GM12878 (cell line): ENCODE measurements at regions not wholly inside any gene's neighbourhood (a gene's known extent, or its start where the extent isn't known, plus 50 kb on each side); places are given as distances from the start of the nearest gene placed in this dataset.

Experiments used
- ATAC-seq: fragments of 200-7000 bp; cut with Tn5 transposase; 3 replicates; pipeline ENCODE4 v1.9.1; 2020; ENCODE audit warnings: mild to moderate bottlenecking, moderate library complexity
- BruUV-seq: library from RNA; stranded (reverse); fragments of 400-500 nt; replicated peaks from 2 replicates; lab custom pipeline; 2021; lab: Mats Ljungman, UMichigan
- CTCF ChIA-PET: fragments of 300-600 bp; sonication (Branson Sonifier 250); formaldehyde crosslinking; extraction: SDS; loops from one replicate; lab custom pipeline; 2021; ENCODE audit warnings: inconsistent platforms; lab: Yijun Ruan, JAX
- POLR2A ChIA-PET: fragments of 350-600 bp; formaldehyde crosslinking; extraction: SDS; loops from one replicate; lab custom pipeline; 2021; ENCODE audit warnings: inconsistent platforms; lab: Charles Lee
- RAD21 ChIA-PET: fragments of 300-600 bp; sonication (Branson Sonifier 250); formaldehyde crosslinking; loops from one replicate; lab custom pipeline; 2023; ENCODE audit warnings: antibody characterized with exemption; ENCODE audit not compliant: unreplicated experiment; lab: Charles Lee
- SMC1A ChIA-PET: fragments of 300-600 bp; sonication (Branson Sonifier 250); formaldehyde crosslinking; loops from one replicate; lab custom pipeline; 2023; ENCODE audit not compliant: unreplicated experiment, uncharacterized antibody; lab: Charles Lee
- DNase-seq: peaks from one replicate; pipeline ENCODE4 v3.0.0-alpha.2; 2011; ENCODE audit warnings: low read depth, low spot score
- FAIRE-seq: peaks from 3 replicates; lab custom pipeline; 2011; peaks lifted over from hg19 to GRCh38; lab: Jason Lieb, UNC
- H2AFZ ChIP-seq: 2 replicates; pipeline ENCODE4 v1.6.0; 2011; ENCODE audit warnings: low read depth, low read length, control low read depth; ENCODE audit not compliant: control insufficient read depth
- H3K27ac ChIP-seq: 2 replicates; pipeline ENCODE4 v1.5.1; 2011; ENCODE audit warnings: control low read depth; ENCODE audit not compliant: control insufficient read depth, insufficient read depth
- H3K27me3 ChIP-seq, 2 experiments: replicated peaks in 1 of 2; 2 replicates each; pipeline versions ENCODE4 v1.6.0 to v1.6.1; 2011; ENCODE audit warnings: low read length in 1 of 2; ENCODE audit not compliant: control insufficient read depth in 2 of 2, insufficient read depth in 2 of 2
- H3K36me3 ChIP-seq, 2 experiments: 2 replicates each; pipeline ENCODE4 v1.5.1; 2011; ENCODE audit warnings: low read length in 1 of 2; ENCODE audit not compliant: control insufficient read depth in 2 of 2, insufficient read depth in 2 of 2
- H3K4me1 ChIP-seq: 2 replicates; pipeline ENCODE4 v1.6.1; 2011; ENCODE audit warnings: mild to moderate bottlenecking, low read length, moderate library complexity, mixed read lengths; ENCODE audit not compliant: control insufficient read depth, insufficient read depth
- H3K4me2 ChIP-seq: 2 replicates; pipeline ENCODE4 v1.6.0; 2011; ENCODE audit warnings: control low read depth; ENCODE audit not compliant: control insufficient read depth, insufficient read depth
- H3K4me3 ChIP-seq: fragments of 200-600 bp; sonication (generic); 2 replicates; pipeline ENCODE4 v1.5.1; 2016
- H3K79me2 ChIP-seq: 2 replicates; pipeline ENCODE4 v1.6.0; 2011; ENCODE audit warnings: low read length; ENCODE audit not compliant: control insufficient read depth, insufficient read depth
- H3K9ac ChIP-seq: 2 replicates; pipeline ENCODE4 v1.8.0; 2011; ENCODE audit warnings: low read length, control low read depth, mixed read lengths; ENCODE audit not compliant: control insufficient read depth, insufficient read depth
- H3K9me3 ChIP-seq: replicated peaks from 3 replicates; pipeline ENCODE4 v1.5.1; 2011; ENCODE audit warnings: mild to moderate bottlenecking, low read length; ENCODE audit not compliant: control insufficient read depth, insufficient read depth
- H4K20me1 ChIP-seq: 2 replicates; pipeline ENCODE4 v1.6.0; 2011; ENCODE audit not compliant: control insufficient read depth, insufficient read depth
- CBX5 ChIP-seq: sonication (generic); IDR thresholded peaks from 2 replicates; pipeline ENCODE4 v1.6.1; 2016; ENCODE audit warnings: low read depth, moderate library complexity, mild to moderate bottlenecking, inconsistent platforms
- ETV6 ChIP-seq, 2 experiments: fragments of 450-650 bp in 1 of 2; IDR thresholded peaks in 1 of 2; conservative IDR thresholded peaks in 1 of 2; 2 replicates each; pipeline ENCODE4 v1.6.1; 2014; ENCODE audit warnings: antibody characterized with exemption in 1 of 2, borderline replicate concordance in 1 of 2, low read depth in 1 of 2, mild to moderate bottlenecking in 1 of 2, moderate library complexity in 1 of 2
- IKZF1 ChIP-seq: fragments of 450-650 bp; conservative IDR thresholded peaks from 2 replicates; pipeline ENCODE4 v1.6.1; 2017; ENCODE audit warnings: antibody characterized with exemption, mild to moderate bottlenecking
- JUND ChIP-seq: IDR thresholded peaks from 2 replicates; pipeline ENCODE4 v1.6.1; 2012; ENCODE audit warnings: low read depth, mild to moderate bottlenecking, low read length, improper control_type of control experiment, moderate library complexity
- MEF2A ChIP-seq: IDR thresholded peaks from 2 replicates; pipeline ENCODE4 v1.6.1; 2011; ENCODE audit warnings: low read depth, mild to moderate bottlenecking, low read length, moderate library complexity; ENCODE audit not compliant: insufficient read depth
- NBN ChIP-seq: fragments of 450-650 bp; IDR thresholded peaks from 2 replicates; pipeline ENCODE4 v1.6.1; 2016
- NR2F1 ChIP-seq: fragments of 450-650 bp; conservative IDR thresholded peaks from 2 replicates; pipeline ENCODE4 v1.6.1; 2017; ENCODE audit warnings: mild to moderate bottlenecking
- PAX5 ChIP-seq: IDR thresholded peaks from 2 replicates; pipeline ENCODE4 v1.6.1; 2011; ENCODE audit warnings: low read depth, low read length, borderline replicate concordance
- SIN3A ChIP-seq: IDR thresholded peaks from 2 replicates; pipeline ENCODE4 v1.6.1; 2012; ENCODE audit warnings: low read depth, low read length, improper control_type of control experiment
- SIX5 ChIP-seq: IDR thresholded peaks from 2 replicates; pipeline ENCODE4 v1.6.1; 2011; ENCODE audit warnings: mild to moderate bottlenecking, low read depth, low read length, moderate library complexity; ENCODE audit not compliant: severe bottlenecking
- SREBF1 ChIP-seq: IDR thresholded peaks from 2 replicates; pipeline ENCODE4 v1.6.1; 2012; ENCODE audit warnings: mild to moderate bottlenecking, low read length
- ZZZ3 ChIP-seq: IDR thresholded peaks from 2 replicates; pipeline ENCODE4 v1.6.1; 2011; ENCODE audit warnings: low read depth; ENCODE audit not compliant: control insufficient read depth, insufficient read length
- WGBS: methylation state at CpG from one replicate; pipeline ENCODE4 v1.1.6; 2016; ENCODE audit warnings: low lambda C conversion rate; ENCODE audit not compliant: insufficient replicate concordance, insufficient coverage; ENCODE audit errors: missing lambda C conversion rate; 5-methylcytosine and 5-hydroxymethylcytosine counted together
- in situ Hi-C: fragments of 300-500 bp; cut with MboI; formaldehyde crosslinking; loops from 9 replicates; pipeline ENCODE4 v1.14.3; 2018; ENCODE audit warnings: mixed read lengths
- intact Hi-C: fragments of 100-400 bp; cut with micrococcal nuclease; formaldehyde crosslinking; loops from one replicate; pipeline ENCODE4 v1.14.2; 2022; ENCODE audit not compliant: unreplicated experiment
- TF ChIP-seq, protein P1 (sequence below): fragments of 450-650 bp; conservative IDR thresholded peaks from 2 replicates; pipeline ENCODE4 v1.6.1; 2017; ENCODE audit warnings: mild to moderate bottlenecking, moderate library complexity
- TF ChIP-seq, protein P2 (sequence below): IDR thresholded peaks from 2 replicates; pipeline ENCODE4 v1.6.1; 2012; ENCODE audit warnings: improper control_type of control experiment, low read depth, low read length; ENCODE audit not compliant: insufficient replicate concordance
- TF ChIP-seq, protein P3 (sequence below): fragments of 450-650 bp; IDR thresholded peaks from 2 replicates; pipeline ENCODE4 v1.6.1; 2017; ENCODE audit warnings: low read depth, mild to moderate bottlenecking, moderate library complexity

DNA sequence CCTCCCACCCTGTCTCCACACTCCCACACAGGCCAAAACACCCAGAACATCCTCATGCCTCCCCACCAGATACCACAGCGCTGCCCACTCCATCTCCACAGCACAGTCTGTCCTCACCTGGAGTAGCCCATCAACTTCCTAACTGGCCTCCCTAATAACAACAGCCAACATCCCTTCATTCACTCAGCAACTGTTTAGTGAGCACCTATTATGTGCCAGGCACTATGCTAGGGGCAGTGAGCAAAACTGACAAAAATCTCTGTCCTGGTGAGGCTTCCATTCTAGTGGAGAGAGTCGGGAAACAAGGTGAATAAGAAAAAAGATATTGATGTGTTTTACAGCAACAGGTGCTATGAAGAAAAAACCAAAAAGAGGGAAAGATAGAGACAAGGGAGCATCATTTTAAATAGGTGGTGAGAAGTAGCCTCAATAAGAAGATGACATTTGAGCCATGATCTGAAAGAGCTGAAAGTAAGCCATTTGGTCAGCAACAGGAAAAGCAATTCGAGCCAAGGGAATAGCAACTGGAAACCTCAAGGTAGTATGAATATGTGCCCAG is 523.9 kb downstream of the SHQ1 start:
- Histone ChIP-seq H3K4me2 (no peak overlapping the region), H4K20me1 (no peaks in the 10 kb centered on the region), H3K9ac (no peak overlapping the region), H3K79me2 (no peaks in the 10 kb centered on the region), H3K4me3 (no peak overlapping the region), H3K27me3 (no peaks in the 10 kb centered on the region; a peak in 1 of 4 replicates), H3K9me3 (no peaks in the 10 kb centered on the region; the same call in 2 of the 3 replicates), H2AFZ (no peak overlapping the region), H3K36me3 (no peaks in the 10 kb centered on the region), H3K4me1 (peaks cover 3% of the 10 kb centered on the region; the same call in 1 of the 2 replicates), H3K27ac (no peak overlapping the region)
- no peak for ATAC-seq
- WGBS, result 22% methylated on average over 3 of the region's 3 CpGs
- ChIA-PET POLR2A (no interaction called here), SMC1A (no interaction called here), RAD21 (no interaction called here), CTCF (no interaction called here)
- intact Hi-C loops, result no loop called here
- FAIRE-seq, result no peak
- no TSS peak for BruUV-seq
- no peak for DNase-seq
- in situ Hi-C loops, result no loop called here
- TF ChIP-seq NR2F1, result no peak
- TF ChIP-seq SIX5, result no peak
- TF ChIP-seq, protein P1, sequence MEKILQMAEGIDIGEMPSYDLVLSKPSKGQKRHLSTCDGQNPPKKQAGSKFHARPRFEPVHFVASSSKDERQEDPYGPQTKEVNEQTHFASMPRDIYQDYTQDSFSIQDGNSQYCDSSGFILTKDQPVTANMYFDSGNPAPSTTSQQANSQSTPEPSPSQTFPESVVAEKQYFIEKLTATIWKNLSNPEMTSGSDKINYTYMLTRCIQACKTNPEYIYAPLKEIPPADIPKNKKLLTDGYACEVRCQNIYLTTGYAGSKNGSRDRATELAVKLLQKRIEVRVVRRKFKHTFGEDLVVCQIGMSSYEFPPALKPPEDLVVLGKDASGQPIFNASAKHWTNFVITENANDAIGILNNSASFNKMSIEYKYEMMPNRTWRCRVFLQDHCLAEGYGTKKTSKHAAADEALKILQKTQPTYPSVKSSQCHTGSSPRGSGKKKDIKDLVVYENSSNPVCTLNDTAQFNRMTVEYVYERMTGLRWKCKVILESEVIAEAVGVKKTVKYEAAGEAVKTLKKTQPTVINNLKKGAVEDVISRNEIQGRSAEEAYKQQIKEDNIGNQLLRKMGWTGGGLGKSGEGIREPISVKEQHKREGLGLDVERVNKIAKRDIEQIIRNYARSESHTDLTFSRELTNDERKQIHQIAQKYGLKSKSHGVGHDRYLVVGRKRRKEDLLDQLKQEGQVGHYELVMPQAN, result no peak
- TF ChIP-seq IKZF1, result no peak
- TF ChIP-seq ZZZ3, result no peak
- no peak for TF ChIP-seq PAX5
- no peak for TF ChIP-seq CBX5
- TF ChIP-seq SIN3A, result no peak
- no peak for TF ChIP-seq SREBF1
- TF ChIP-seq JUND, result no peak
- TF ChIP-seq, protein P2, sequence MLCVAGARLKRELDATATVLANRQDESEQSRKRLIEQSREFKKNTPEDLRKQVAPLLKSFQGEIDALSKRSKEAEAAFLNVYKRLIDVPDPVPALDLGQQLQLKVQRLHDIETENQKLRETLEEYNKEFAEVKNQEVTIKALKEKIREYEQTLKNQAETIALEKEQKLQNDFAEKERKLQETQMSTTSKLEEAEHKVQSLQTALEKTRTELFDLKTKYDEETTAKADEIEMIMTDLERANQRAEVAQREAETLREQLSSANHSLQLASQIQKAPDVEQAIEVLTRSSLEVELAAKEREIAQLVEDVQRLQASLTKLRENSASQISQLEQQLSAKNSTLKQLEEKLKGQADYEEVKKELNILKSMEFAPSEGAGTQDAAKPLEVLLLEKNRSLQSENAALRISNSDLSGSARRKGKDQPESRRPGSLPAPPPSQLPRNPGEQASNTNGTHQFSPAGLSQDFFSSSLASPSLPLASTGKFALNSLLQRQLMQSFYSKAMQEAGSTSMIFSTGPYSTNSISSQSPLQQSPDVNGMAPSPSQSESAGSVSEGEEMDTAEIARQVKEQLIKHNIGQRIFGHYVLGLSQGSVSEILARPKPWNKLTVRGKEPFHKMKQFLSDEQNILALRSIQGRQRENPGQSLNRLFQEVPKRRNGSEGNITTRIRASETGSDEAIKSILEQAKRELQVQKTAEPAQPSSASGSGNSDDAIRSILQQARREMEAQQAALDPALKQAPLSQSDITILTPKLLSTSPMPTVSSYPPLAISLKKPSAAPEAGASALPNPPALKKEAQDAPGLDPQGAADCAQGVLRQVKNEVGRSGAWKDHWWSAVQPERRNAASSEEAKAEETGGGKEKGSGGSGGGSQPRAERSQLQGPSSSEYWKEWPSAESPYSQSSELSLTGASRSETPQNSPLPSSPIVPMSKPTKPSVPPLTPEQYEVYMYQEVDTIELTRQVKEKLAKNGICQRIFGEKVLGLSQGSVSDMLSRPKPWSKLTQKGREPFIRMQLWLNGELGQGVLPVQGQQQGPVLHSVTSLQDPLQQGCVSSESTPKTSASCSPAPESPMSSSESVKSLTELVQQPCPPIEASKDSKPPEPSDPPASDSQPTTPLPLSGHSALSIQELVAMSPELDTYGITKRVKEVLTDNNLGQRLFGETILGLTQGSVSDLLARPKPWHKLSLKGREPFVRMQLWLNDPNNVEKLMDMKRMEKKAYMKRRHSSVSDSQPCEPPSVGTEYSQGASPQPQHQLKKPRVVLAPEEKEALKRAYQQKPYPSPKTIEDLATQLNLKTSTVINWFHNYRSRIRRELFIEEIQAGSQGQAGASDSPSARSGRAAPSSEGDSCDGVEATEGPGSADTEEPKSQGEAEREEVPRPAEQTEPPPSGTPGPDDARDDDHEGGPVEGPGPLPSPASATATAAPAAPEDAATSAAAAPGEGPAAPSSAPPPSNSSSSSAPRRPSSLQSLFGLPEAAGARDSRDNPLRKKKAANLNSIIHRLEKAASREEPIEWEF, result no peak
- no peak for TF ChIP-seq NBN
- TF ChIP-seq, protein P3, sequence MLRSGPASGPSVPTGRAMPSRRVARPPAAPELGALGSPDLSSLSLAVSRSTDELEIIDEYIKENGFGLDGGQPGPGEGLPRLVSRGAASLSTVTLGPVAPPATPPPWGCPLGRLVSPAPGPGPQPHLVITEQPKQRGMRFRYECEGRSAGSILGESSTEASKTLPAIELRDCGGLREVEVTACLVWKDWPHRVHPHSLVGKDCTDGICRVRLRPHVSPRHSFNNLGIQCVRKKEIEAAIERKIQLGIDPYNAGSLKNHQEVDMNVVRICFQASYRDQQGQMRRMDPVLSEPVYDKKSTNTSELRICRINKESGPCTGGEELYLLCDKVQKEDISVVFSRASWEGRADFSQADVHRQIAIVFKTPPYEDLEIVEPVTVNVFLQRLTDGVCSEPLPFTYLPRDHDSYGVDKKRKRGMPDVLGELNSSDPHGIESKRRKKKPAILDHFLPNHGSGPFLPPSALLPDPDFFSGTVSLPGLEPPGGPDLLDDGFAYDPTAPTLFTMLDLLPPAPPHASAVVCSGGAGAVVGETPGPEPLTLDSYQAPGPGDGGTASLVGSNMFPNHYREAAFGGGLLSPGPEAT, result no peak
- no peak for TF ChIP-seq ETV6 (conservative IDR thresholded peaks at IDR 0.05 in 1 of 2, IDR thresholded peaks at IDR 0.05 in 1 of 2; ENCODE audit: borderline replicate concordance in 1 of 2, low read depth in 1 of 2)
- TF ChIP-seq MEF2A, result no peak
